WTC11 (cell line): ENCODE measurements at regions not wholly inside any gene's neighbourhood (a gene's known extent, or its start where the extent isn't known, plus 50 kb on each side); places are given as distances from the start of the nearest gene placed in this dataset.

Source experiments
- ATAC-seq: fragments of 200-7000 bp; cut with Tn5 transposase; 2 replicates; pipeline ENCODE4 v1.10.0; 2021; ENCODE audit warnings: mild to moderate bottlenecking, moderate library complexity
- CTCF ChIA-PET: fragments of 300-600 bp; sonication (Branson Sonifier 250); formaldehyde crosslinking; loops from one replicate; lab custom pipeline; 2021; ENCODE audit warnings: antibody characterized with exemption; lab: Charles Lee
- POLR2A ChIA-PET: fragments of 350-600 bp; sonication (Branson Sonifier 250); formaldehyde crosslinking; loops from one replicate; lab custom pipeline; 2021; ENCODE audit warnings: antibody characterized with exemption; lab: Charles Lee
- DNase-seq: peaks from one replicate; pipeline ENCODE4 v3.0.0; 2021; ENCODE audit warnings: low spot score
- H3K27ac Mint-ChIP-seq: 2 replicates; pipeline ENCODE4 v1.8.0; 2021; ENCODE audit warnings: mixed read lengths
- H3K27me3 Mint-ChIP-seq: 2 replicates; pipeline ENCODE4 v1.8.0; 2021; ENCODE audit warnings: low read depth, mild to moderate bottlenecking, moderate library complexity, mixed read lengths
- H3K36me3 Mint-ChIP-seq: 2 replicates; pipeline ENCODE4 v1.8.0; 2021; ENCODE audit warnings: mixed read lengths
- H3K4me1 Mint-ChIP-seq: 2 replicates; pipeline ENCODE4 v1.8.0; 2022; ENCODE audit warnings: mixed read lengths
- H3K4me3 Mint-ChIP-seq: 2 replicates; pipeline ENCODE4 v1.8.0; 2021; ENCODE audit warnings: mild to moderate bottlenecking, moderate library complexity, mixed read lengths
- H3K9me3 Mint-ChIP-seq: 2 replicates; pipeline ENCODE4 v1.8.0; 2021; ENCODE audit warnings: mixed read lengths
- HMGA2 ChIP-seq: fragments of 250-450 bp; sonication (Bioruptor Pico); IDR thresholded peaks from 2 replicates; pipeline ENCODE4 v1.4.0; 2021; ENCODE audit warnings: mild to moderate bottlenecking, moderate library complexity
- RELA ChIP-seq: sonication (generic); formaldehyde crosslinking; IDR thresholded peaks from 2 replicates; pipeline ENCODE4 v1.8.1; 2022; ENCODE audit warnings: missing genetic modification reagents, mild to moderate bottlenecking, borderline replicate concordance
- SOX15 ChIP-seq: fragments of 250-450 bp; sonication (Bioruptor Pico); IDR thresholded peaks from 2 replicates; pipeline ENCODE4 v1.9.0; 2021; ENCODE audit warnings: mild to moderate bottlenecking
- SP1 ChIP-seq: sonication (generic); formaldehyde crosslinking; conservative IDR thresholded peaks from 2 replicates; pipeline ENCODE4 v1.8.1; 2022; ENCODE audit warnings: missing genetic modification reagents
- TF ChIP-seq, protein P1 (sequence below): sonication (generic); formaldehyde crosslinking; IDR thresholded peaks from 2 replicates; pipeline ENCODE4 v1.8.0; 2022; ENCODE audit warnings: missing genetic modification reagents
- TF ChIP-seq, protein P2 (sequence below): sonication (generic); formaldehyde crosslinking; IDR thresholded peaks from 2 replicates; pipeline ENCODE4 v1.8.0; 2023; ENCODE audit warnings: missing genetic modification reagents, mild to moderate bottlenecking, borderline replicate concordance
- TF ChIP-seq, protein P3 (sequence below): fragments of 250-450 bp; sonication (Bioruptor Pico); IDR thresholded peaks from 2 replicates; pipeline ENCODE4 v1.9.0; 2021; ENCODE audit warnings: mild to moderate bottlenecking, borderline replicate concordance
- TF ChIP-seq, protein P4 (sequence below): fragments of 250-450 bp; sonication (Bioruptor Pico); IDR thresholded peaks from 2 replicates; pipeline ENCODE4 v1.9.0; 2021; ENCODE audit warnings: mild to moderate bottlenecking
- TF ChIP-seq, protein P5 (sequence below): fragments of 250-450 bp; sonication (Bioruptor Pico); IDR thresholded peaks from 2 replicates; pipeline ENCODE4 v1.8.0; 2021; ENCODE audit warnings: mild to moderate bottlenecking
- TF ChIP-seq, protein P6 (sequence below): sonication (generic); formaldehyde crosslinking; IDR thresholded peaks from 2 replicates; pipeline ENCODE4 v1.8.1; 2022; ENCODE audit warnings: low read depth, mild to moderate bottlenecking, moderate library complexity, missing genetic modification reagents, borderline replicate concordance
- TF ChIP-seq, protein P7 (sequence below): sonication (generic); formaldehyde crosslinking; IDR thresholded peaks from 2 replicates; pipeline ENCODE4 v1.8.1; 2023; ENCODE audit warnings: mild to moderate bottlenecking, missing genetic modification reagents

DNA sequence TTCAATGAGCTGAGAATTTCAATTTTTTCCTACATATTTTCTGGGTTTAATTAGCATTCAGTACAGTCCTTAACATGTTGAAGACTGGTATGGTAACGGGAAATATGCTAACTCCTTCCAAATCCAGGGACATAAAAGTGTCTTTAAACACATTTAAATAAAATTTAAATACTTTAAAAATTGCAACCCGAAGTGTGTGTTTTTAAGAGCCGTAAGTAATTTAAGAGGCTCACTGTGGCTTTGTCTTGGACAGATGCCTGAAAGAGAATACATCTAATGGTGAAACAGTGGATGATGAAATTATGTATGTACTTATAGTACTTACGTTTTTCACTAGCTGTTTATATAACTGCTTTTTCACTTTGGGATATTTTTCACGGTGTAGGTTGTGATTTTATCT is 687.3 kb upstream of the CELF2 start:
- no peak for TF ChIP-seq RELA (CRISPR knock-in tag)
- TF ChIP-seq SP1: no peak
- TF ChIP-seq, protein P1, sequence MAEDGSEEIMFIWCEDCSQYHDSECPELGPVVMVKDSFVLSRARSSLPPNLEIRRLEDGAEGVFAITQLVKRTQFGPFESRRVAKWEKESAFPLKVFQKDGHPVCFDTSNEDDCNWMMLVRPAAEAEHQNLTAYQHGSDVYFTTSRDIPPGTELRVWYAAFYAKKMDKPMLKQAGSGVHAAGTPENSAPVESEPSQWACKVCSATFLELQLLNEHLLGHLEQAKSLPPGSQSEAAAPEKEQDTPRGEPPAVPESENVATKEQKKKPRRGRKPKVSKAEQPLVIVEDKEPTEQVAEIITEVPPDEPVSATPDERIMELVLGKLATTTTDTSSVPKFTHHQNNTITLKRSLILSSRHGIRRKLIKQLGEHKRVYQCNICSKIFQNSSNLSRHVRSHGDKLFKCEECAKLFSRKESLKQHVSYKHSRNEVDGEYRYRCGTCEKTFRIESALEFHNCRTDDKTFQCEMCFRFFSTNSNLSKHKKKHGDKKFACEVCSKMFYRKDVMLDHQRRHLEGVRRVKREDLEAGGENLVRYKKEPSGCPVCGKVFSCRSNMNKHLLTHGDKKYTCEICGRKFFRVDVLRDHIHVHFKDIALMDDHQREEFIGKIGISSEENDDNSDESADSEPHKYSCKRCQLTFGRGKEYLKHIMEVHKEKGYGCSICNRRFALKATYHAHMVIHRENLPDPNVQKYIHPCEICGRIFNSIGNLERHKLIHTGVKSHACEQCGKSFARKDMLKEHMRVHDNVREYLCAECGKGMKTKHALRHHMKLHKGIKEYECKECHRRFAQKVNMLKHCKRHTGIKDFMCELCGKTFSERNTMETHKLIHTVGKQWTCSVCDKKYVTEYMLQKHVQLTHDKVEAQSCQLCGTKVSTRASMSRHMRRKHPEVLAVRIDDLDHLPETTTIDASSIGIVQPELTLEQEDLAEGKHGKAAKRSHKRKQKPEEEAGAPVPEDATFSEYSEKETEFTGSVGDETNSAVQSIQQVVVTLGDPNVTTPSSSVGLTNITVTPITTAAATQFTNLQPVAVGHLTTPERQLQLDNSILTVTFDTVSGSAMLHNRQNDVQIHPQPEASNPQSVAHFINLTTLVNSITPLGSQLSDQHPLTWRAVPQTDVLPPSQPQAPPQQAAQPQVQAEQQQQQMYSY (CRISPR knock-in tag): no peak
- TF ChIP-seq HMGA2 (CRISPR knock-in tag): no peak
- TF ChIP-seq, protein P2, sequence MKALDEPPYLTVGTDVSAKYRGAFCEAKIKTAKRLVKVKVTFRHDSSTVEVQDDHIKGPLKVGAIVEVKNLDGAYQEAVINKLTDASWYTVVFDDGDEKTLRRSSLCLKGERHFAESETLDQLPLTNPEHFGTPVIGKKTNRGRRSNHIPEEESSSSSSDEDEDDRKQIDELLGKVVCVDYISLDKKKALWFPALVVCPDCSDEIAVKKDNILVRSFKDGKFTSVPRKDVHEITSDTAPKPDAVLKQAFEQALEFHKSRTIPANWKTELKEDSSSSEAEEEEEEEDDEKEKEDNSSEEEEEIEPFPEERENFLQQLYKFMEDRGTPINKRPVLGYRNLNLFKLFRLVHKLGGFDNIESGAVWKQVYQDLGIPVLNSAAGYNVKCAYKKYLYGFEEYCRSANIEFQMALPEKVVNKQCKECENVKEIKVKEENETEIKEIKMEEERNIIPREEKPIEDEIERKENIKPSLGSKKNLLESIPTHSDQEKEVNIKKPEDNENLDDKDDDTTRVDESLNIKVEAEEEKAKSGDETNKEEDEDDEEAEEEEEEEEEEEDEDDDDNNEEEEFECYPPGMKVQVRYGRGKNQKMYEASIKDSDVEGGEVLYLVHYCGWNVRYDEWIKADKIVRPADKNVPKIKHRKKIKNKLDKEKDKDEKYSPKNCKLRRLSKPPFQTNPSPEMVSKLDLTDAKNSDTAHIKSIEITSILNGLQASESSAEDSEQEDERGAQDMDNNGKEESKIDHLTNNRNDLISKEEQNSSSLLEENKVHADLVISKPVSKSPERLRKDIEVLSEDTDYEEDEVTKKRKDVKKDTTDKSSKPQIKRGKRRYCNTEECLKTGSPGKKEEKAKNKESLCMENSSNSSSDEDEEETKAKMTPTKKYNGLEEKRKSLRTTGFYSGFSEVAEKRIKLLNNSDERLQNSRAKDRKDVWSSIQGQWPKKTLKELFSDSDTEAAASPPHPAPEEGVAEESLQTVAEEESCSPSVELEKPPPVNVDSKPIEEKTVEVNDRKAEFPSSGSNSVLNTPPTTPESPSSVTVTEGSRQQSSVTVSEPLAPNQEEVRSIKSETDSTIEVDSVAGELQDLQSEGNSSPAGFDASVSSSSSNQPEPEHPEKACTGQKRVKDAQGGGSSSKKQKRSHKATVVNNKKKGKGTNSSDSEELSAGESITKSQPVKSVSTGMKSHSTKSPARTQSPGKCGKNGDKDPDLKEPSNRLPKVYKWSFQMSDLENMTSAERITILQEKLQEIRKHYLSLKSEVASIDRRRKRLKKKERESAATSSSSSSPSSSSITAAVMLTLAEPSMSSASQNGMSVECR (CRISPR knock-in tag): no peak
- TF ChIP-seq SOX15 (CRISPR knock-in tag): no peak
- TF ChIP-seq, protein P3, sequence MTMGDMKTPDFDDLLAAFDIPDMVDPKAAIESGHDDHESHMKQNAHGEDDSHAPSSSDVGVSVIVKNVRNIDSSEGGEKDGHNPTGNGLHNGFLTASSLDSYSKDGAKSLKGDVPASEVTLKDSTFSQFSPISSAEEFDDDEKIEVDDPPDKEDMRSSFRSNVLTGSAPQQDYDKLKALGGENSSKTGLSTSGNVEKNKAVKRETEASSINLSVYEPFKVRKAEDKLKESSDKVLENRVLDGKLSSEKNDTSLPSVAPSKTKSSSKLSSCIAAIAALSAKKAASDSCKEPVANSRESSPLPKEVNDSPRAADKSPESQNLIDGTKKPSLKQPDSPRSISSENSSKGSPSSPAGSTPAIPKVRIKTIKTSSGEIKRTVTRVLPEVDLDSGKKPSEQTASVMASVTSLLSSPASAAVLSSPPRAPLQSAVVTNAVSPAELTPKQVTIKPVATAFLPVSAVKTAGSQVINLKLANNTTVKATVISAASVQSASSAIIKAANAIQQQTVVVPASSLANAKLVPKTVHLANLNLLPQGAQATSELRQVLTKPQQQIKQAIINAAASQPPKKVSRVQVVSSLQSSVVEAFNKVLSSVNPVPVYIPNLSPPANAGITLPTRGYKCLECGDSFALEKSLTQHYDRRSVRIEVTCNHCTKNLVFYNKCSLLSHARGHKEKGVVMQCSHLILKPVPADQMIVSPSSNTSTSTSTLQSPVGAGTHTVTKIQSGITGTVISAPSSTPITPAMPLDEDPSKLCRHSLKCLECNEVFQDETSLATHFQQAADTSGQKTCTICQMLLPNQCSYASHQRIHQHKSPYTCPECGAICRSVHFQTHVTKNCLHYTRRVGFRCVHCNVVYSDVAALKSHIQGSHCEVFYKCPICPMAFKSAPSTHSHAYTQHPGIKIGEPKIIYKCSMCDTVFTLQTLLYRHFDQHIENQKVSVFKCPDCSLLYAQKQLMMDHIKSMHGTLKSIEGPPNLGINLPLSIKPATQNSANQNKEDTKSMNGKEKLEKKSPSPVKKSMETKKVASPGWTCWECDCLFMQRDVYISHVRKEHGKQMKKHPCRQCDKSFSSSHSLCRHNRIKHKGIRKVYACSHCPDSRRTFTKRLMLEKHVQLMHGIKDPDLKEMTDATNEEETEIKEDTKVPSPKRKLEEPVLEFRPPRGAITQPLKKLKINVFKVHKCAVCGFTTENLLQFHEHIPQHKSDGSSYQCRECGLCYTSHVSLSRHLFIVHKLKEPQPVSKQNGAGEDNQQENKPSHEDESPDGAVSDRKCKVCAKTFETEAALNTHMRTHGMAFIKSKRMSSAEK: no peak
- TF ChIP-seq, protein P4, sequence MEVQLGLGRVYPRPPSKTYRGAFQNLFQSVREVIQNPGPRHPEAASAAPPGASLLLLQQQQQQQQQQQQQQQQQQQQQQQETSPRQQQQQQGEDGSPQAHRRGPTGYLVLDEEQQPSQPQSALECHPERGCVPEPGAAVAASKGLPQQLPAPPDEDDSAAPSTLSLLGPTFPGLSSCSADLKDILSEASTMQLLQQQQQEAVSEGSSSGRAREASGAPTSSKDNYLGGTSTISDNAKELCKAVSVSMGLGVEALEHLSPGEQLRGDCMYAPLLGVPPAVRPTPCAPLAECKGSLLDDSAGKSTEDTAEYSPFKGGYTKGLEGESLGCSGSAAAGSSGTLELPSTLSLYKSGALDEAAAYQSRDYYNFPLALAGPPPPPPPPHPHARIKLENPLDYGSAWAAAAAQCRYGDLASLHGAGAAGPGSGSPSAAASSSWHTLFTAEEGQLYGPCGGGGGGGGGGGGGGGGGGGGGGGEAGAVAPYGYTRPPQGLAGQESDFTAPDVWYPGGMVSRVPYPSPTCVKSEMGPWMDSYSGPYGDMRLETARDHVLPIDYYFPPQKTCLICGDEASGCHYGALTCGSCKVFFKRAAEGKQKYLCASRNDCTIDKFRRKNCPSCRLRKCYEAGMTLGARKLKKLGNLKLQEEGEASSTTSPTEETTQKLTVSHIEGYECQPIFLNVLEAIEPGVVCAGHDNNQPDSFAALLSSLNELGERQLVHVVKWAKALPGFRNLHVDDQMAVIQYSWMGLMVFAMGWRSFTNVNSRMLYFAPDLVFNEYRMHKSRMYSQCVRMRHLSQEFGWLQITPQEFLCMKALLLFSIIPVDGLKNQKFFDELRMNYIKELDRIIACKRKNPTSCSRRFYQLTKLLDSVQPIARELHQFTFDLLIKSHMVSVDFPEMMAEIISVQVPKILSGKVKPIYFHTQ: no peak
- TF ChIP-seq, protein P5, sequence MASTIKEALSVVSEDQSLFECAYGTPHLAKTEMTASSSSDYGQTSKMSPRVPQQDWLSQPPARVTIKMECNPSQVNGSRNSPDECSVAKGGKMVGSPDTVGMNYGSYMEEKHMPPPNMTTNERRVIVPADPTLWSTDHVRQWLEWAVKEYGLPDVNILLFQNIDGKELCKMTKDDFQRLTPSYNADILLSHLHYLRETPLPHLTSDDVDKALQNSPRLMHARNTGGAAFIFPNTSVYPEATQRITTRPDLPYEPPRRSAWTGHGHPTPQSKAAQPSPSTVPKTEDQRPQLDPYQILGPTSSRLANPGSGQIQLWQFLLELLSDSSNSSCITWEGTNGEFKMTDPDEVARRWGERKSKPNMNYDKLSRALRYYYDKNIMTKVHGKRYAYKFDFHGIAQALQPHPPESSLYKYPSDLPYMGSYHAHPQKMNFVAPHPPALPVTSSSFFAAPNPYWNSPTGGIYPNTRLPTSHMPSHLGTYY: no peak
- TF ChIP-seq, protein P6, sequence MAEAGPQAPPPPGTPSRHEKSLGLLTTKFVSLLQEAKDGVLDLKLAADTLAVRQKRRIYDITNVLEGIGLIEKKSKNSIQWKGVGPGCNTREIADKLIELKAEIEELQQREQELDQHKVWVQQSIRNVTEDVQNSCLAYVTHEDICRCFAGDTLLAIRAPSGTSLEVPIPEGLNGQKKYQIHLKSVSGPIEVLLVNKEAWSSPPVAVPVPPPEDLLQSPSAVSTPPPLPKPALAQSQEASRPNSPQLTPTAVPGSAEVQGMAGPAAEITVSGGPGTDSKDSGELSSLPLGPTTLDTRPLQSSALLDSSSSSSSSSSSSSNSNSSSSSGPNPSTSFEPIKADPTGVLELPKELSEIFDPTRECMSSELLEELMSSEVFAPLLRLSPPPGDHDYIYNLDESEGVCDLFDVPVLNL: no peak
- TF ChIP-seq, protein P7, sequence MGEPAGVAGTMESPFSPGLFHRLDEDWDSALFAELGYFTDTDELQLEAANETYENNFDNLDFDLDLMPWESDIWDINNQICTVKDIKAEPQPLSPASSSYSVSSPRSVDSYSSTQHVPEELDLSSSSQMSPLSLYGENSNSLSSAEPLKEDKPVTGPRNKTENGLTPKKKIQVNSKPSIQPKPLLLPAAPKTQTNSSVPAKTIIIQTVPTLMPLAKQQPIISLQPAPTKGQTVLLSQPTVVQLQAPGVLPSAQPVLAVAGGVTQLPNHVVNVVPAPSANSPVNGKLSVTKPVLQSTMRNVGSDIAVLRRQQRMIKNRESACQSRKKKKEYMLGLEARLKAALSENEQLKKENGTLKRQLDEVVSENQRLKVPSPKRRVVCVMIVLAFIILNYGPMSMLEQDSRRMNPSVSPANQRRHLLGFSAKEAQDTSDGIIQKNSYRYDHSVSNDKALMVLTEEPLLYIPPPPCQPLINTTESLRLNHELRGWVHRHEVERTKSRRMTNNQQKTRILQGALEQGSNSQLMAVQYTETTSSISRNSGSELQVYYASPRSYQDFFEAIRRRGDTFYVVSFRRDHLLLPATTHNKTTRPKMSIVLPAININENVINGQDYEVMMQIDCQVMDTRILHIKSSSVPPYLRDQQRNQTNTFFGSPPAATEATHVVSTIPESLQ (CRISPR knock-in tag): no peak
- Mint-ChIP-seq H3K27me3 (no peaks in the 10 kb centered on the region), H3K9me3 (peaks cover 6% of the 10 kb centered on the region; the same call in 1 of the 2 replicates), H3K4me3 (no peak overlapping the region), H3K4me1 (peaks cover 11% of the 10 kb centered on the region), H3K27ac (no peak overlapping the region), H3K36me3 (peaks cover 6% of the 10 kb centered on the region; the same call in 1 of the 2 replicates)
- ChIA-PET POLR2A (no interaction called here), CTCF (no interaction called here)
- no peak for ATAC-seq
- no peak for DNase-seq
